ENCODE measurements at regions not wholly inside any gene's neighbourhood (a gene's known extent, or its start where the extent isn't known, plus 50 kb on each side); places are given as distances from the start of the nearest gene placed in this dataset.

DNA sequence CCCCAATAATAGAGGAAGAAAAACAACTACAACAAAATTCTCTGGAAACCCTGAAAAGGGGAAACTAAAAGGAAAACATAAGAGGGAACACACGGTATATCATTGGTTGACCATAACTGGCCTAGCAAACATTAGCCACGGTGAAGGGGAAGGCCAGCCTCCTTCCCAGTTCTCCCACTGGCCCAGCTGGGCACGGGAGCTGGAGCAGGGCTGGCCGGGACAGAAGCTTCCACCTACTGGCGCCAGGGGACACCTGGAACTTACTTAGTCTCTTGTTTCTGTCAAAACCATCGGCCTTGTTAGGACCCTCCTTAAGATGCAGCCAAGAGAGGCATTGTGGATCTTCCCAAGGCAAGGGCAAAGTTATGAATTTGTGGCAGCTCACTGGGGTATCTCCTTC is 56.1 kb upstream of the DLGAP1 start:
- Histone ChIP-seq H3K27ac (no peak overlapping the region), H3K4me1 (replicated peaks in 1 of 2) (no peaks in the 10 kb centered on the region), H3K4me3 (no peak overlapping the region)
- 12 to 100% (median 93%) methylated on average over 1 to 6 of the region's 6 CpGs; no CpG with 5 or more reads in 4 of the 10 experiments for WGBS, 10 experiments
- in situ Hi-C loops (cut with MboI; ENCODE audit: low pct_unique_long_range_greater_than_20kb in 2 of 9, low sequenced_read_pairs in 9 of 9, unreplicated experiment in 9 of 9), result no loop called here
- no peak for ATAC-seq (replicated peaks in 6 of 8)

- no peak overlapping the region for H3K27ac ChIP-seq
- in situ Hi-C loops (cut with MboI; ENCODE audit: low pct_unique_long_range_greater_than_20kb in 2 of 9, low sequenced_read_pairs in 9 of 9, unreplicated experiment in 9 of 9), result no loop called here
- no peak for ATAC-seq (replicated peaks in 6 of 8)
- no peaks in the 10 kb centered on the region for H3K4me1 ChIP-seq (replicated peaks in 1 of 2)
- H3K4me3 ChIP-seq, result no peak overlapping the region
- WGBS, 10 experiments, result 0 to 100% methylated on average over 1 of the region's 1 CpG; no CpG with 5 or more reads in 8 of the 10 experiments
These were observed 55.6 kb upstream of the DLGAP1 start for GRCh38 chr18:4510711-4511110.

DNA sequence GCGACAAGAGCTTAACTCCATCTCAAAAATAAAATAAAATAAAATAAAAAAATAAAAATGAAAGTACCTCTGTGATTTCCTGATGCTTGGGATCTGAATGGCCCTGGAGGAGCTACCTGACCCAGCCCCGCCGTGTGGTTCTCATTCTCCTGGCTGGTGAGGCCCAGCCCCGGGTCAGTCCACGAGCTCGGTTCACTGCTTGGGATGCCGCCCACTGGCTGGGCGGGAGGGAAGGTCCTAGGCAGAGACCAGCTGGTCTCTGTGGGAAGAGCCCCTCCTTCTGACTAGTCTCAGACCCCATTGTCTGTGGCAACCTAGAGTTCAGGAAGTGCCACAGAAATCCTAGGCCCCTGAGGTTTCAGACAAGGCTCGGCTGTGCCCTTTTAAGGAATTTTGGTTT is 55.1 kb upstream of the DLGAP1 start:
- 0 to 97% (median 76%) methylated on average over 1 to 8 of the region's 9 CpGs; no CpG with 5 or more reads in 2 of the 10 experiments for WGBS, 10 experiments
- Histone ChIP-seq H3K27ac (no peak overlapping the region), H3K4me3 (no peak overlapping the region), H3K4me1 (replicated peaks in 1 of 2) (no peaks in the 10 kb centered on the region)
- ATAC-seq (replicated peaks in 6 of 8), result no peak
- in situ Hi-C loops (cut with MboI; ENCODE audit: low pct_unique_long_range_greater_than_20kb in 2 of 9, low sequenced_read_pairs in 9 of 9, unreplicated experiment in 9 of 9), result no loop called here

Measured in motor neuron (in vitro differentiated cells).